ENCODE measurements at regions not wholly inside any gene's neighbourhood (a gene's known extent, or its start where the extent isn't known, plus 50 kb on each side); places are given as distances from the start of the nearest gene placed in this dataset.

- no peak for TF ChIP-seq EZH2 (IDR thresholded peaks at IDR 0.05; ENCODE audit: low read length)
- TF ChIP-seq CTCF (optimal IDR thresholded peaks at IDR 0.05 in 1 of 3, IDR thresholded peaks at IDR 0.05 in 1 of 3, conservative IDR thresholded peaks at IDR 0.05 in 1 of 3; ENCODE audit: extremely low read depth in 1 of 3, insufficient read depth in 2 of 3, low read length in 3 of 3), result no peak
Measured at GRCh38 chr5:160480652-160481051, 59.0 kb downstream of the PTTG1 start.

Data from keratinocyte (primary cell).